Epithelial cell of proximal tubule (primary cell): ENCODE measurements at regions not wholly inside any gene's neighbourhood (a gene's known extent, or its start where the extent isn't known, plus 50 kb on each side); places are given as distances from the start of the nearest gene placed in this dataset.

Experiments used
- DNase-seq: peaks from one replicate; pipeline ENCODE4 v3.0.0-alpha.2; 2011; ENCODE audit warnings: low read depth
- H3K4me3 ChIP-seq: 2 replicates; pipeline ENCODE4 v1.5.1; 2011; ENCODE audit warnings: low read depth, mild to moderate bottlenecking, low read length
- CTCF ChIP-seq: conservative IDR thresholded peaks from 2 replicates; pipeline ENCODE4 v1.5.1; 2012; ENCODE audit warnings: low read depth, mild to moderate bottlenecking, low read length

- no peak for DNase-seq
- no peak for TF ChIP-seq CTCF
- H3K4me3 ChIP-seq, result no peak overlapping the region
Measured at GRCh38 chr13:85592211-85592610, 207.0 kb downstream of the SLITRK6 start.

- no peak overlapping the region for H3K4me3 ChIP-seq
- TF ChIP-seq CTCF, result no peak
- DNase-seq, result no peak
Measured at GRCh38 chr13:85590231-85590931, 208.8 kb downstream of the SLITRK6 start.

- no peak overlapping the region for H3K4me3 ChIP-seq
- no peak for DNase-seq
- no peak for TF ChIP-seq CTCF
Measured at GRCh38 chr13:85589021-85589420, 210.2 kb downstream of the SLITRK6 start.

- H3K4me3 ChIP-seq, result no peak overlapping the region
- DNase-seq, result no peak
- TF ChIP-seq CTCF, result no peak
Measured at GRCh38 chr13:85588359-85588758, 210.9 kb downstream of the SLITRK6 start.

- no peak for DNase-seq
- TF ChIP-seq CTCF, result no peak
- no peak overlapping the region for H3K4me3 ChIP-seq
Measured at GRCh38 chr13:85586856-85587255, 212.4 kb downstream of the SLITRK6 start.

GRCh38 chr13:85586422-85586831, 212.8 kb downstream of the SLITRK6 start:
- no peak overlapping the region for H3K4me3 ChIP-seq
- DNase-seq, result no peak

More at GRCh38 chr13:85586422-85586831, 212.8 kb downstream of the SLITRK6 start:
- no peak for TF ChIP-seq CTCF
